ENCODE measurements at regions not wholly inside any gene's neighbourhood (a gene's known extent, or its start where the extent isn't known, plus 50 kb on each side); places are given as distances from the start of the nearest gene placed in this dataset.
"Not testable (repeated sequence)": the region's sequence is repeated elsewhere in the genome, so short reads cannot be mapped to it uniquely, and the experiment has no call there.

- peak; percentile 30 for DNase-seq (ENCODE audit: low spot score)
These were observed 230.1 kb upstream of the CCL2 start for GRCh38 chr17:34024806-34025551.

GRCh38 chr17:34030601-34031000, 224.5 kb upstream of the CCL2 start:
- not testable (repeated sequence) for DNase-seq (ENCODE audit: low spot score)

GRCh38 chr17:34032305-34032704, 222.8 kb upstream of the CCL2 start:
- DNase-seq (ENCODE audit: low spot score): not testable (repeated sequence)

GRCh38 chr17:34038786-34039185, 216.3 kb upstream of the CCL2 start:
- DNase-seq (ENCODE audit: low spot score): not testable (repeated sequence)

- not testable (repeated sequence) for DNase-seq (ENCODE audit: low spot score)
These were observed 215.9 kb upstream of the CCL2 start for GRCh38 chr17:34039213-34039612.

- DNase-seq (ENCODE audit: low spot score): not testable (repeated sequence)
These were observed 215.1 kb upstream of the CCL2 start for GRCh38 chr17:34039759-34040555.

GRCh38 chr17:34045990-34046389, 209.1 kb upstream of the CCL2 start:
- no peak for DNase-seq (ENCODE audit: low spot score)

- no peak for DNase-seq (ENCODE audit: low spot score)
These were observed 204.0 kb upstream of the CCL2 start for GRCh38 chr17:34051046-34051445.

- DNase-seq (ENCODE audit: low spot score): no peak
These were observed 200.6 kb upstream of the CCL2 start for GRCh38 chr17:34054495-34054894.

GRCh38 chr17:34055606-34056005, 199.5 kb upstream of the CCL2 start:
- DNase-seq (ENCODE audit: low spot score): no peak

GRCh38 chr17:34059423-34060220, 195.5 kb upstream of the CCL2 start:
- DNase-seq (ENCODE audit: low spot score): no peak

GRCh38 chr17:34066528-34066927, 188.6 kb upstream of the CCL2 start:
- DNase-seq (ENCODE audit: low spot score): no peak

GRCh38 chr17:34067011-34067410, 188.1 kb upstream of the CCL2 start:
- no peak for DNase-seq (ENCODE audit: low spot score)

GRCh38 chr17:34068571-34068970, 186.5 kb upstream of the CCL2 start:
- DNase-seq (ENCODE audit: low spot score): no peak

GRCh38 chr17:34070712-34071111, 184.4 kb upstream of the CCL2 start:
- no peak for DNase-seq (ENCODE audit: low spot score)

- DNase-seq (ENCODE audit: low spot score): no peak
These were observed 183.1 kb upstream of the CCL2 start for GRCh38 chr17:34071886-34072420.

GRCh38 chr17:34075076-34075475, 180.0 kb upstream of the CCL2 start:
- no peak for DNase-seq (ENCODE audit: low spot score)

GRCh38 chr17:34076743-34077631, 178.1 kb upstream of the CCL2 start:
- no peak for DNase-seq (ENCODE audit: low spot score)

- no peak for DNase-seq (ENCODE audit: low spot score)
These were observed 173.8 kb upstream of the CCL2 start for GRCh38 chr17:34081269-34081668.

GRCh38 chr17:34082404-34082803, 172.7 kb upstream of the CCL2 start:
- no peak for DNase-seq (ENCODE audit: low spot score)

- DNase-seq (ENCODE audit: low spot score): not testable (repeated sequence)
These were observed 166.0 kb upstream of the CCL2 start for GRCh38 chr17:34089042-34089441.

Measured in left forelimb (tissue), 1 donor.